SK-N-SH (cell line): ENCODE measurements at regions not wholly inside any gene's neighbourhood (a gene's known extent, or its start where the extent isn't known, plus 50 kb on each side); places are given as distances from the start of the nearest gene placed in this dataset.
"Not testable (repeated sequence)": the region's sequence is repeated elsewhere in the genome, so short reads cannot be mapped to it uniquely, and the experiment has no call there.

Source experiments
- CTCF ChIA-PET: fragments of 300-600, 350-600 bp; formaldehyde crosslinking; extraction: SDS; loops from one replicate; lab custom pipeline; 2021; lab: Yijun Ruan, JAX
- POLR2A ChIA-PET: fragments of 350-600 bp; sonication (Branson Sonifier 250); formaldehyde crosslinking; extraction: SDS; loops from one replicate; lab custom pipeline; 2020; ENCODE audit warnings: antibody characterized with exemption, inconsistent platforms; lab: Yijun Ruan, JAX
- DNase-seq: peaks from one replicate; pipeline ENCODE4 v3.0.0; 2012
- H2AFZ ChIP-seq: fragments of 200-600 bp; sonication (generic); 2 replicates; pipeline ENCODE4 v1.8.1; 2016; ENCODE audit warnings: antibody characterized with exemption, mild to moderate bottlenecking, low read depth
- H3F3A ChIP-seq: fragments of 200-600 bp; sonication (generic); replicated peaks from 2 replicates; pipeline ENCODE3; 2016; ENCODE audit warnings: antibody characterized with exemption, mild to moderate bottlenecking; ENCODE audit not compliant: insufficient read depth
- H3K27ac ChIP-seq, 2 experiments: fragments of 200-500 bp in 1 of 2; fragments of 200-600 bp in 1 of 2; sonication (Bioruptor generic) in 1 of 2; sonication (generic), shearing (Covaris generic) in 1 of 2; 2 replicates each; pipeline versions ENCODE4 v1.5.1 to v1.6.1; 2014 to 2016; ENCODE audit warnings: low read depth in 2 of 2, inconsistent platforms in 1 of 2, low read length in 1 of 2, mild to moderate bottlenecking in 1 of 2, mixed read lengths in 1 of 2
- H3K27me3 ChIP-seq: fragments of 200-600 bp; sonication (generic), shearing (Covaris generic); 2 replicates; pipeline ENCODE4 v1.6.1; 2016; ENCODE audit warnings: mixed run types; ENCODE audit not compliant: insufficient read depth
- H3K36me3 ChIP-seq, 2 experiments: fragments of 200-500 bp in 1 of 2; fragments of 200-600 bp in 1 of 2; sonication (Bioruptor generic) in 1 of 2; sonication (generic) in 1 of 2; replicated peaks in 1 of 2; 2 replicates each; pipeline versions ENCODE3 to v1.5.1; 2014 to 2016; ENCODE audit warnings: low read length in 1 of 2, mild to moderate bottlenecking in 1 of 2; ENCODE audit not compliant: insufficient read depth in 2 of 2, control insufficient read depth in 1 of 2
- H3K4me1 ChIP-seq, 2 experiments: fragments of 200-500 bp in 1 of 2; fragments of 200-600 bp in 1 of 2; sonication (Bioruptor generic) in 1 of 2; sonication (generic), shearing (Covaris generic) in 1 of 2; 2 replicates each; pipeline versions ENCODE4 v1.5.1 to v1.6.1; 2014 to 2016; ENCODE audit warnings: low read depth in 1 of 2, low read length in 1 of 2, mixed run types in 1 of 2; ENCODE audit not compliant: insufficient read depth in 2 of 2, control insufficient read depth in 1 of 2
- H3K4me2 ChIP-seq: fragments of 200-600 bp; sonication (generic), shearing (Covaris generic); 2 replicates; pipeline ENCODE4 v1.6.1; 2017; ENCODE audit warnings: mixed run types
- H3K4me3 ChIP-seq, 2 experiments: fragments of 200-500 bp in 1 of 2; fragments of 200-600 bp in 1 of 2; sonication (Bioruptor generic) in 1 of 2; sonication (generic), shearing (Covaris generic) in 1 of 2; 2 replicates each; pipeline versions ENCODE4 v1.5.1 to v1.8.1; 2014 to 2016; ENCODE audit warnings: low read depth in 2 of 2, inconsistent platforms in 1 of 2, low read length in 1 of 2, mild to moderate bottlenecking in 1 of 2, mixed read lengths in 1 of 2, moderate library complexity in 1 of 2
- H3K79me2 ChIP-seq: fragments of 200-600 bp; sonication (generic); 2 replicates; pipeline ENCODE4 v1.8.1; 2017; ENCODE audit warnings: mild to moderate bottlenecking; ENCODE audit not compliant: insufficient read depth
- H3K9ac ChIP-seq: fragments of 200-600 bp; sonication (generic); 2 replicates; pipeline ENCODE4 v1.6.1; 2017; ENCODE audit warnings: mixed run types
- H3K9me2 ChIP-seq: fragments of 200-600 bp; sonication (generic); 2 replicates; pipeline ENCODE4 v1.6.1; 2017; ENCODE audit warnings: mixed run types
- H3K9me3 ChIP-seq: fragments of 200-600 bp; sonication (generic); 2 replicates; pipeline ENCODE4 v1.6.1; 2017; ENCODE audit warnings: mixed run types, mild to moderate bottlenecking, moderate library complexity
- H4K20me1 ChIP-seq: fragments of 200-600 bp; sonication (generic); 2 replicates; pipeline ENCODE4 v1.6.1; 2017; ENCODE audit warnings: mild to moderate bottlenecking, mixed run types; ENCODE audit not compliant: insufficient read depth
- ELF1 ChIP-seq: IDR thresholded peaks from 2 replicates; pipeline ENCODE4 v1.4.0; 2012
- EZH2phosphoT487 ChIP-seq: fragments of 200-600 bp; sonication (generic); IDR thresholded peaks from 2 replicates; pipeline ENCODE4 v1.6.1; 2017; ENCODE audit warnings: low read depth, mixed run types, mild to moderate bottlenecking, antibody characterized with exemption, moderate library complexity, borderline replicate concordance
- FOXM1 ChIP-seq: IDR thresholded peaks from 2 replicates; pipeline ENCODE4 v1.4.0; 2012; ENCODE audit warnings: low read depth, mild to moderate bottlenecking
- GABPA ChIP-seq: IDR thresholded peaks from 2 replicates; pipeline ENCODE4 v1.4.0; 2012; ENCODE audit warnings: low read depth, mild to moderate bottlenecking
- MEF2A ChIP-seq: IDR thresholded peaks from 2 replicates; pipeline ENCODE4 v1.4.0; 2012; ENCODE audit warnings: low read depth, borderline replicate concordance
- MXI1 ChIP-seq: IDR thresholded peaks from 2 replicates; pipeline ENCODE4 v1.6.1; 2012; ENCODE audit warnings: mild to moderate bottlenecking, low read depth, low read length, improper control_type of control experiment
- RAD21 ChIP-seq: IDR thresholded peaks from 2 replicates; pipeline ENCODE4 v1.6.1; 2012; ENCODE audit warnings: mild to moderate bottlenecking, low read length
- SIN3A ChIP-seq: IDR thresholded peaks from 2 replicates; pipeline ENCODE4 v1.6.1; 2012; ENCODE audit warnings: low read depth, mild to moderate bottlenecking, low read length, moderate library complexity, borderline replicate concordance
- TAF1 ChIP-seq: IDR thresholded peaks from 2 replicates; pipeline ENCODE4 v1.6.1; 2012; ENCODE audit warnings: low read depth, mild to moderate bottlenecking, low read length, moderate library complexity, borderline replicate concordance
- TCF12 ChIP-seq: IDR thresholded peaks from 2 replicates; pipeline ENCODE4 v1.4.0; 2012
- YY1 ChIP-seq: IDR thresholded peaks from 2 replicates; pipeline ENCODE4 v1.4.0; 2012; ENCODE audit warnings: low read depth, mild to moderate bottlenecking
- WGBS: methylation state at CpG from one replicate; pipeline ENCODE4 v1.1.6; 2017; ENCODE audit warnings: low lambda C conversion rate; 5-methylcytosine and 5-hydroxymethylcytosine counted together
- TF ChIP-seq, protein P1 (sequence below): IDR thresholded peaks from 2 replicates; pipeline ENCODE4 v1.4.0; 2012; ENCODE audit warnings: low read depth

DNA sequence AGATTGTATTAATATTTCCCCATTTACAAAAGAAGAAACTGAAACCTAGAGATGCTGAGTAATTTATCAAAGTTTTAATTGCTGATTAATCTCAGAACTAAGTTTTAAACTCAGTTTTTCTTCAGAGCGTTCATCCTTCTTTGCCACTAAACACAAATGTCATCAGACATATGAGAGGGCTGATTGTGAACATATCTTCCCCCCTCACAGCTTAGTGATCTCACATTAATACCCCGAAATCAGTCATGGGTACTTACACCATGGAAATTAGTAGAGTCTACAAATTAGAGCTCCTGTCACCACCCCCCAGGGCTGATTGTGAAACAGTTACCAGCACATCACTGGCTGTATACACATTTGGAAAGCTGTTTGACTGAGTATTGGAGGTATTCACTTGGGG lies 189.3 kb upstream of the SGO1 start:
- Histone ChIP-seq H3K27ac (no peak overlapping the region), H3K9me2 (no peaks in the 10 kb centered on the region), H3K79me2 (no peaks in the 10 kb centered on the region), H3K4me3 (no peak overlapping the region), H3K9ac (no peak overlapping the region), H3K27me3 (no peaks in the 10 kb centered on the region), H3K36me3 (no peaks in the 10 kb centered on the region), H3F3A (no peaks in the 10 kb centered on the region), H3K9me3 (no peaks in the 10 kb centered on the region), H4K20me1 (no peaks in the 10 kb centered on the region), H3K4me1 (no peaks in the 10 kb centered on the region), H3K4me2 (no peak overlapping the region), H2AFZ (no peak overlapping the region)
- CTCF ChIA-PET: no interaction called here
- POLR2A ChIA-PET: no interaction called here
- 13% methylated on average over 2 of the region's 2 CpGs for WGBS
- DNase-seq: no peak
- TF ChIP-seq RAD21 (no peak), EZH2phosphoT487 (no peak), MEF2A (no peak), YY1 (no peak), SIN3A (no peak), MXI1 (no peak), TAF1 (no peak), ELF1 (no peak)
- TF ChIP-seq, protein P1, sequence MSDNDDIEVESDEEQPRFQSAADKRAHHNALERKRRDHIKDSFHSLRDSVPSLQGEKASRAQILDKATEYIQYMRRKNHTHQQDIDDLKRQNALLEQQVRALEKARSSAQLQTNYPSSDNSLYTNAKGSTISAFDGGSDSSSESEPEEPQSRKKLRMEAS: no peak

DNA sequence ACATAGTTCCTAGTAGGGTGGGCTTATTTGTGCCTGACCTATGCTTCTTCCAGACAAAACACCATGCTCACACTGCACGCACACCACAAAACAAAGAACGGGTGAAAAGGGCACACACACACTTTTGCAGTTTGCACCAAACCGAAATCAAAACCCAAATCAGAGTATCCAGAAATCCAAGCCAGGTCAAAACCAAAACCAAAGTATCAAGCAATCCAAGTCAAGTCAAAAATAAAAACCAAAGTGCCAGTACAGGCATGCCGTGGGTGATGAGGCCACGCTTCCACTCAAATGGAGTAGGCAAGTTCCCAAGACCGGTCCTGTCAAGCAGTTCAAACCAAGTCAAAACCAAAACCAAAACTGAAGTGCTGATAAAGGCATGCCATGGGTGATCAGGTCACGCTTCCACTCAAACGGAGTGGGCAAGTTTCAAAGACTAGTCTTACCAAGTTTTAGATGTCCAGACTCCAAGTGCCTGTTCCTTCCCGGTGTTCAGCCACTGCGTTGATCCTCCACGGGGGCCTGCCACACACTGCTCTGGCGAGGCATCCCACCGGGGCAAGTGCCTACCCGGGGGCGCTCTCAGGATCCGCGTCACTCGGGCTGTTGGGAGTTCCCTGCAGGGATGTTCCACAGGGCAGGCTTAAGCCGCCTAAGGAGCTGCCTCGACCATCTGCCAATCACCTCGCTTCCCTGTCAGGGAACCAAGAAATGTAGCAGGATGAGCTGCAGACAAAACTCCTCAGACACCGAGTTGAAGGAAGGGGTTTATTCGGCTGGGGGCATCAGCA lies 184.5 kb upstream of the SGO1 start:
- POLR2A ChIA-PET, H3K4me3 ChIP-seq: not testable (repeated sequence)
- 64% methylated on average over 8 of the region's 23 CpGs for WGBS

DNA sequence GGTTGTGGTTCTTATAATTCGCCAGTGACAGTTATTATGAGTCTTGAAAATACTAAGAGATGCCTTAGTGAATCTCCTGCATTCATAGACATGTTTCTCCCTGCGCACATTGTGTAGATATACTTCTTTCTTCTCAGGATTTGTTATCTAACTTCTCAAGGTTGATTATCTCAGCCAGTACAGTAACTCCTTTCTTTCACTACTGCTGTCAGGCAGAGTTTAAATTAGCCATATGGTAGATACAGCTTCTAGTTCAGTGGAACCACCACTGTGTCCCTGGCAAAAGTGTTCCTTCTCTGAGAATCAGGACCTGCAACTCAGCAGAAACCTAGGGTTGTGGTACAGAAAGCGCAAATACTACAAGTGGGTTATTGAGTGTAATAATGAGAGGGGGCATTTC lies 175.0 kb upstream of the SGO1 start:
- Histone ChIP-seq H3K79me2 (no peaks in the 10 kb centered on the region), H3K9ac (no peak overlapping the region), H3F3A (no peaks in the 10 kb centered on the region), H3K27me3 (no peaks in the 10 kb centered on the region), H4K20me1 (no peaks in the 10 kb centered on the region), H3K4me3 (no peak overlapping the region), H3K9me3 (no peaks in the 10 kb centered on the region), H3K27ac (no peak overlapping the region), H2AFZ (no peak overlapping the region), H3K9me2 (no peaks in the 10 kb centered on the region), H3K4me2 (no peak overlapping the region), H3K4me1 (no peaks in the 10 kb centered on the region), H3K36me3 (no peaks in the 10 kb centered on the region)
- CTCF ChIA-PET: no interaction called here
- POLR2A ChIA-PET: no interaction called here
- WGBS: 24% methylated on average over 3 of the region's 3 CpGs
- no peak for DNase-seq
- TF ChIP-seq FOXM1: no peak
- TF ChIP-seq RAD21: no peak
- TF ChIP-seq GABPA: no peak
- no peak for TF ChIP-seq SIN3A
- no peak for TF ChIP-seq EZH2phosphoT487
- no peak for TF ChIP-seq TCF12

More for the DNA sequence above, 184.5 kb upstream of the SGO1 start:
- not testable (repeated sequence) for H2AFZ ChIP-seq, H3K27me3 ChIP-seq, H4K20me1 ChIP-seq, H3K36me3 ChIP-seq, H3F3A ChIP-seq, DNase-seq, H3K79me2 ChIP-seq, H3K4me1 ChIP-seq, H3K9ac ChIP-seq, H3K27ac ChIP-seq, H3K4me2 ChIP-seq, H3K9me2 ChIP-seq, H3K9me3 ChIP-seq
- CTCF ChIA-PET: interaction anchor here (0.7 kb wide), 1 partner anchor 887 kb away, joined by 3 read pairs; no protein-coding TSS in a partner anchor
